ENCODE measurements at regions not wholly inside any gene's neighbourhood (a gene's known extent, or its start where the extent isn't known, plus 50 kb on each side); places are given as distances from the start of the nearest gene placed in this dataset.

GRCh38 chr9:89743216-89743572, 138.4 kb downstream of the GADD45G start:
- H3K27me3 ChIP-seq (ENCODE audit: control insufficient read depth in 2 of 2, insufficient read depth in 2 of 2, low read length in 2 of 2) = no peaks in the 10 kb centered on the region

GRCh38 chr9:89743573-89744254, 138.9 kb downstream of the GADD45G start:
- no peaks in the 10 kb centered on the region for H3K36me3 ChIP-seq (ENCODE audit: control insufficient read depth in 2 of 2, insufficient read depth in 2 of 2, low read length in 2 of 2)
- no peaks in the 10 kb centered on the region for H3K27me3 ChIP-seq (ENCODE audit: control insufficient read depth in 2 of 2, insufficient read depth in 2 of 2, low read length in 2 of 2)
- H3K4me3 ChIP-seq (ENCODE audit: low read length in 2 of 2) = no peak overlapping the region
- no peak overlapping the region for H3K9ac ChIP-seq (ENCODE audit: low read depth in 1 of 2, low read length in 2 of 2)
- H3K9me3 ChIP-seq (ENCODE audit: control insufficient read depth in 2 of 2, low read length in 2 of 2) = no peaks in the 10 kb centered on the region
- H3K4me1 ChIP-seq (ENCODE audit: control insufficient read depth in 2 of 2, insufficient read depth in 2 of 2, low read length in 2 of 2) = peaks cover 7 to 18% of the 10 kb centered on the region in 2 donors
- H3K27ac ChIP-seq (ENCODE audit: low read depth in 2 of 2, low read length in 2 of 2) = peak overlapping the region in 1 of 2 donors; percentile 38

More at GRCh38 chr9:89743216-89743572, 138.4 kb downstream of the GADD45G start:
- no peaks in the 10 kb centered on the region for H3K36me3 ChIP-seq (ENCODE audit: control insufficient read depth in 2 of 2, insufficient read depth in 2 of 2, low read length in 2 of 2)
- no peaks in the 10 kb centered on the region for H3K9me3 ChIP-seq (ENCODE audit: control insufficient read depth in 2 of 2, low read length in 2 of 2)
- no peak overlapping the region for H3K4me3 ChIP-seq (ENCODE audit: low read length in 2 of 2)
- H3K4me1 ChIP-seq (ENCODE audit: control insufficient read depth in 2 of 2, insufficient read depth in 2 of 2, low read length in 2 of 2) = peaks cover 7 to 18% of the 10 kb centered on the region in 2 donors
- peak overlapping the region in 1 of 2 donors; percentile 38 for H3K27ac ChIP-seq (ENCODE audit: low read depth in 2 of 2, low read length in 2 of 2)
- H3K9ac ChIP-seq (ENCODE audit: low read depth in 1 of 2, low read length in 2 of 2) = no peak overlapping the region

- Histone ChIP-seq H3K9ac (ENCODE audit: low read depth in 1 of 2, low read length in 2 of 2) (no peak overlapping the region), H3K36me3 (ENCODE audit: control insufficient read depth in 2 of 2, insufficient read depth in 2 of 2, low read length in 2 of 2) (no peaks in the 10 kb centered on the region), H3K9me3 (ENCODE audit: control insufficient read depth in 2 of 2, low read length in 2 of 2) (no peaks in the 10 kb centered on the region), H3K27ac (ENCODE audit: low read depth in 2 of 2, low read length in 2 of 2) (peak overlapping the region in 1 of 2 donors; percentile 16), H3K4me1 (ENCODE audit: control insufficient read depth in 2 of 2, insufficient read depth in 2 of 2, low read length in 2 of 2) (peaks cover 7 to 18% of the 10 kb centered on the region in 2 donors), H3K4me3 (ENCODE audit: low read length in 2 of 2) (no peak overlapping the region), H3K27me3 (ENCODE audit: control insufficient read depth in 2 of 2, insufficient read depth in 2 of 2, low read length in 2 of 2) (no peaks in the 10 kb centered on the region)
Observed at GRCh38 chr9:89744255-89744648, 139.4 kb downstream of the GADD45G start.

GRCh38 chr9:89744730-89745129, 139.9 kb downstream of the GADD45G start:
- no peak overlapping the region for H3K27ac ChIP-seq (ENCODE audit: low read depth in 2 of 2, low read length in 2 of 2)
- peaks cover 7 to 18% of the 10 kb centered on the region in 2 donors for H3K4me1 ChIP-seq (ENCODE audit: control insufficient read depth in 2 of 2, insufficient read depth in 2 of 2, low read length in 2 of 2)
- no peak overlapping the region for H3K9ac ChIP-seq (ENCODE audit: low read depth in 1 of 2, low read length in 2 of 2)
- no peak overlapping the region for H3K4me3 ChIP-seq (ENCODE audit: low read length in 2 of 2)
- H3K36me3 ChIP-seq (ENCODE audit: control insufficient read depth in 2 of 2, insufficient read depth in 2 of 2, low read length in 2 of 2) = no peaks in the 10 kb centered on the region
- no peaks in the 10 kb centered on the region for H3K27me3 ChIP-seq (ENCODE audit: control insufficient read depth in 2 of 2, insufficient read depth in 2 of 2, low read length in 2 of 2)
- no peaks in the 10 kb centered on the region for H3K9me3 ChIP-seq (ENCODE audit: control insufficient read depth in 2 of 2, low read length in 2 of 2)

- no peaks in the 10 kb centered on the region for H3K27me3 ChIP-seq (ENCODE audit: control insufficient read depth in 2 of 2, insufficient read depth in 2 of 2, low read length in 2 of 2)
- no peak overlapping the region for H3K27ac ChIP-seq (ENCODE audit: low read depth in 2 of 2, low read length in 2 of 2)
- no peak overlapping the region for H3K4me3 ChIP-seq (ENCODE audit: low read length in 2 of 2)
- no peaks in the 10 kb centered on the region for H3K9me3 ChIP-seq (ENCODE audit: control insufficient read depth in 2 of 2, low read length in 2 of 2)
- no peak overlapping the region for H3K9ac ChIP-seq (ENCODE audit: low read depth in 1 of 2, low read length in 2 of 2)
- no peaks in the 10 kb centered on the region for H3K36me3 ChIP-seq (ENCODE audit: control insufficient read depth in 2 of 2, insufficient read depth in 2 of 2, low read length in 2 of 2)
- peaks cover 7 to 12% of the 10 kb centered on the region in 2 donors for H3K4me1 ChIP-seq (ENCODE audit: control insufficient read depth in 2 of 2, insufficient read depth in 2 of 2, low read length in 2 of 2)
Observed at GRCh38 chr9:89745601-89746376, 141.0 kb downstream of the GADD45G start.

- Histone ChIP-seq H3K27me3 (ENCODE audit: control insufficient read depth in 2 of 2, insufficient read depth in 2 of 2, low read length in 2 of 2) (no peaks in the 10 kb centered on the region), H3K9me3 (ENCODE audit: control insufficient read depth in 2 of 2, low read length in 2 of 2) (no peaks in the 10 kb centered on the region), H3K4me1 (ENCODE audit: control insufficient read depth in 2 of 2, insufficient read depth in 2 of 2, low read length in 2 of 2) (peaks cover 2 to 12% of the 10 kb centered on the region in 2 donors), H3K9ac (ENCODE audit: low read depth in 1 of 2, low read length in 2 of 2) (no peak overlapping the region), H3K4me3 (ENCODE audit: low read length in 2 of 2) (no peak overlapping the region), H3K27ac (ENCODE audit: low read depth in 2 of 2, low read length in 2 of 2) (peak overlapping the region in 1 of 2 donors; percentile 32), H3K36me3 (ENCODE audit: control insufficient read depth in 2 of 2, insufficient read depth in 2 of 2, low read length in 2 of 2) (no peaks in the 10 kb centered on the region)
Observed at GRCh38 chr9:89746385-89747116, 141.7 kb downstream of the GADD45G start.

GRCh38 chr9:89747596-89747995, 142.8 kb downstream of the GADD45G start:
- Histone ChIP-seq H3K27me3 (ENCODE audit: control insufficient read depth in 2 of 2, insufficient read depth in 2 of 2, low read length in 2 of 2) (no peaks in the 10 kb centered on the region), H3K27ac (ENCODE audit: low read depth in 2 of 2, low read length in 2 of 2) (peak overlapping the region in 1 of 2 donors; percentile 3)

GRCh38 chr9:89748021-89748670, 143.3 kb downstream of the GADD45G start:
- no peak overlapping the region for H3K9ac ChIP-seq (ENCODE audit: low read depth in 1 of 2, low read length in 2 of 2)
- peak overlapping the region in 1 of 2 donors; percentile 3 for H3K27ac ChIP-seq (ENCODE audit: low read depth in 2 of 2, low read length in 2 of 2)
- no peaks in the 10 kb centered on the region for H3K9me3 ChIP-seq (ENCODE audit: control insufficient read depth in 2 of 2, low read length in 2 of 2)
- H3K36me3 ChIP-seq (ENCODE audit: control insufficient read depth in 2 of 2, insufficient read depth in 2 of 2, low read length in 2 of 2) = no peaks in the 10 kb centered on the region
- no peak overlapping the region for H3K4me3 ChIP-seq (ENCODE audit: low read length in 2 of 2)
- peaks cover 1 to 7% of the 10 kb centered on the region in 2 donors for H3K4me1 ChIP-seq (ENCODE audit: control insufficient read depth in 2 of 2, insufficient read depth in 2 of 2, low read length in 2 of 2)
- H3K27me3 ChIP-seq (ENCODE audit: control insufficient read depth in 2 of 2, insufficient read depth in 2 of 2, low read length in 2 of 2) = no peaks in the 10 kb centered on the region

More at GRCh38 chr9:89747596-89747995, 142.8 kb downstream of the GADD45G start:
- H3K36me3 ChIP-seq (ENCODE audit: control insufficient read depth in 2 of 2, insufficient read depth in 2 of 2, low read length in 2 of 2) = no peaks in the 10 kb centered on the region
- H3K9ac ChIP-seq (ENCODE audit: low read depth in 1 of 2, low read length in 2 of 2) = no peak overlapping the region
- no peak overlapping the region for H3K4me3 ChIP-seq (ENCODE audit: low read length in 2 of 2)
- H3K4me1 ChIP-seq (ENCODE audit: control insufficient read depth in 2 of 2, insufficient read depth in 2 of 2, low read length in 2 of 2) = peaks cover 2 to 12% of the 10 kb centered on the region in 2 donors
- H3K9me3 ChIP-seq (ENCODE audit: control insufficient read depth in 2 of 2, low read length in 2 of 2) = no peaks in the 10 kb centered on the region

GRCh38 chr9:89748831-89749499, 144.2 kb downstream of the GADD45G start:
- no peaks in the 10 kb centered on the region for H3K9me3 ChIP-seq (ENCODE audit: control insufficient read depth in 2 of 2, low read length in 2 of 2)
- no peak overlapping the region for H3K9ac ChIP-seq (ENCODE audit: low read depth in 1 of 2, low read length in 2 of 2)
- no peak overlapping the region for H3K4me3 ChIP-seq (ENCODE audit: low read length in 2 of 2)
- no peaks in the 10 kb centered on the region for H3K36me3 ChIP-seq (ENCODE audit: control insufficient read depth in 2 of 2, insufficient read depth in 2 of 2, low read length in 2 of 2)
- peaks cover 0 to 4% of the 10 kb centered on the region in 2 donors for H3K4me1 ChIP-seq (ENCODE audit: control insufficient read depth in 2 of 2, insufficient read depth in 2 of 2, low read length in 2 of 2)
- H3K27me3 ChIP-seq (ENCODE audit: control insufficient read depth in 2 of 2, insufficient read depth in 2 of 2, low read length in 2 of 2) = no peaks in the 10 kb centered on the region
- H3K27ac ChIP-seq (ENCODE audit: low read depth in 2 of 2, low read length in 2 of 2) = no peak overlapping the region

Measured in mucosa of rectum (tissue), 2 donors.